ENCODE measurements at regions not wholly inside any gene's neighbourhood (a gene's known extent, or its start where the extent isn't known, plus 50 kb on each side); places are given as distances from the start of the nearest gene placed in this dataset.

- TF ChIP-seq ZBTB21 (CRISPR knock-in tag; IDR thresholded peaks at IDR 0.05; ENCODE audit: borderline replicate concordance) = no peak
Measured at GRCh38 chr2:35503311-35503710, 852.3 kb upstream of the CRIM1 start (continued).

GRCh38 chr2:35501076-35501475 is 854.5 kb upstream of the CRIM1 start:
- H3K4me3 Mint-ChIP-seq = no peak overlapping the region
- no peak overlapping the region for H3K27ac Mint-ChIP-seq
- CTCF ChIA-PET = no interaction called here
- ATAC-seq (no peak), DNase-seq (ENCODE audit: low spot score) (no peak)
- TF ChIP-seq ZNF232 (CRISPR knock-in tag; IDR thresholded peaks at IDR 0.05) (no peak), FOXP1 (CRISPR knock-in tag; IDR thresholded peaks at IDR 0.05; ENCODE audit: borderline replicate concordance) (no peak), NFATC4 (CRISPR knock-in tag; IDR thresholded peaks at IDR 0.05) (no peak), NR1H2 (CRISPR knock-in tag; IDR thresholded peaks at IDR 0.05) (no peak), MLX (CRISPR knock-in tag; IDR thresholded peaks at IDR 0.05) (no peak), SOX15 (CRISPR knock-in tag; IDR thresholded peaks at IDR 0.05) (no peak), ZBTB43 (CRISPR knock-in tag; IDR thresholded peaks at IDR 0.05) (no peak), SMAD3 (CRISPR knock-in tag; IDR thresholded peaks at IDR 0.05; ENCODE audit: borderline replicate concordance) (no peak), TP53 (CRISPR knock-in tag; IDR thresholded peaks at IDR 0.05) (no peak)
- H3K4me1 Mint-ChIP-seq = 0 out of 2 replicates have a peak, but pooled peaks cover under 1% of the 10 kb centered on the region
- POLR2A ChIA-PET = interaction anchor here (0.7 kb wide), 1 partner anchor 526 kb away, joined by 5 read pairs; no protein-coding TSS in a partner anchor
- H3K36me3 Mint-ChIP-seq = no peaks in the 10 kb centered on the region
- no peaks in the 10 kb centered on the region for H3K27me3 Mint-ChIP-seq (ENCODE audit: low read depth)
- peaks cover 8% of the 10 kb centered on the region for H3K9me3 Mint-ChIP-seq

DNA sequence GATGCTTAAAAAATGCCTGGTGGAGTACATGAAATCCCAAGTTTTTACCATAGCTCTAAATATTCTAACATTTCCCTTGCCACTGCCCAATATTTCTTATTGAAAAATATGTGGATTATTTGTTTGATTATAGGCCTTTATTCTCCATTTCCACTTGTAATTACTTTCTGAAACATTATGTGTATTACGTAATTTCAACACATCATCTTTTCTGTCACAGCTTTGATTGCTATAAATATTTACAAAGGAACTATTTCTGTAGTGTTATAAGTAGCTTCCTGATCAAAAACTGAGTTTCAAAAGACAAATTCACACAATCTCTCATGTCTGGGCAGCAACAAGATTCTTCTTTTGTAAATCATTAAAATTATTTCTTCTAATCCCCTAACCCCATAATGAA is 859.6 kb upstream of the CRIM1 start:
- Mint-ChIP-seq H3K27me3 (ENCODE audit: low read depth) (no peaks in the 10 kb centered on the region), H3K4me1 (peaks cover 12% of the 10 kb centered on the region), H3K9me3 (peaks cover 4% of the 10 kb centered on the region; the same call in 1 of the 2 replicates), H3K27ac (no peak overlapping the region), H3K36me3 (no peaks in the 10 kb centered on the region), H3K4me3 (no peak overlapping the region)
- POLR2A ChIA-PET = no interaction called here
- no peak for TF ChIP-seq ZBTB43 (CRISPR knock-in tag; IDR thresholded peaks at IDR 0.05)
- TF ChIP-seq GTF2I (CRISPR knock-in tag; conservative IDR thresholded peaks at IDR 0.05) = no peak
- no peak for TF ChIP-seq NFE2L1 (CRISPR knock-in tag; IDR thresholded peaks at IDR 0.05)
- TF ChIP-seq ESRRA (CRISPR knock-in tag; IDR thresholded peaks at IDR 0.05; ENCODE audit: borderline replicate concordance) = no peak
- TF ChIP-seq, protein P1, sequence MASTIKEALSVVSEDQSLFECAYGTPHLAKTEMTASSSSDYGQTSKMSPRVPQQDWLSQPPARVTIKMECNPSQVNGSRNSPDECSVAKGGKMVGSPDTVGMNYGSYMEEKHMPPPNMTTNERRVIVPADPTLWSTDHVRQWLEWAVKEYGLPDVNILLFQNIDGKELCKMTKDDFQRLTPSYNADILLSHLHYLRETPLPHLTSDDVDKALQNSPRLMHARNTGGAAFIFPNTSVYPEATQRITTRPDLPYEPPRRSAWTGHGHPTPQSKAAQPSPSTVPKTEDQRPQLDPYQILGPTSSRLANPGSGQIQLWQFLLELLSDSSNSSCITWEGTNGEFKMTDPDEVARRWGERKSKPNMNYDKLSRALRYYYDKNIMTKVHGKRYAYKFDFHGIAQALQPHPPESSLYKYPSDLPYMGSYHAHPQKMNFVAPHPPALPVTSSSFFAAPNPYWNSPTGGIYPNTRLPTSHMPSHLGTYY (CRISPR knock-in tag; IDR thresholded peaks at IDR 0.05) = no peak
- TF ChIP-seq GABPB1 (CRISPR knock-in tag; IDR thresholded peaks at IDR 0.05) = no peak
- no peak for TF ChIP-seq FOXP4 (CRISPR knock-in tag; IDR thresholded peaks at IDR 0.05)
- no peak for TF ChIP-seq ZNF317 (CRISPR knock-in tag; IDR thresholded peaks at IDR 0.05; ENCODE audit: borderline replicate concordance, low read depth)
- TF ChIP-seq NFYB (CRISPR knock-in tag; conservative IDR thresholded peaks at IDR 0.05; ENCODE audit: low read depth) = no peak
- no peak for TF ChIP-seq NR2C2 (CRISPR knock-in tag; IDR thresholded peaks at IDR 0.05)
- no peak for TF ChIP-seq CDX4 (CRISPR knock-in tag; IDR thresholded peaks at IDR 0.05; ENCODE audit: borderline replicate concordance)
- TF ChIP-seq ZNF121 (CRISPR knock-in tag; IDR thresholded peaks at IDR 0.05) = no peak
- TF ChIP-seq ZNF232 (CRISPR knock-in tag; IDR thresholded peaks at IDR 0.05) = no peak
- TF ChIP-seq, protein P2, sequence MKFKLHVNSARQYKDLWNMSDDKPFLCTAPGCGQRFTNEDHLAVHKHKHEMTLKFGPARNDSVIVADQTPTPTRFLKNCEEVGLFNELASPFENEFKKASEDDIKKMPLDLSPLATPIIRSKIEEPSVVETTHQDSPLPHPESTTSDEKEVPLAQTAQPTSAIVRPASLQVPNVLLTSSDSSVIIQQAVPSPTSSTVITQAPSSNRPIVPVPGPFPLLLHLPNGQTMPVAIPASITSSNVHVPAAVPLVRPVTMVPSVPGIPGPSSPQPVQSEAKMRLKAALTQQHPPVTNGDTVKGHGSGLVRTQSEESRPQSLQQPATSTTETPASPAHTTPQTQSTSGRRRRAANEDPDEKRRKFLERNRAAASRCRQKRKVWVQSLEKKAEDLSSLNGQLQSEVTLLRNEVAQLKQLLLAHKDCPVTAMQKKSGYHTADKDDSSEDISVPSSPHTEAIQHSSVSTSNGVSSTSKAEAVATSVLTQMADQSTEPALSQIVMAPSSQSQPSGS (CRISPR knock-in tag; IDR thresholded peaks at IDR 0.05; ENCODE audit: borderline replicate concordance, low read depth) = no peak
- TF ChIP-seq RORB (CRISPR knock-in tag; IDR thresholded peaks at IDR 0.05) = no peak
- no peak for ATAC-seq
- CTCF ChIA-PET = no interaction called here
- DNase-seq (ENCODE audit: low spot score) = no peak

Data from WTC11 (cell line).